Stimulated activated memory B cell treated with anti-CD40 and anti-IgM and Interleukin-4, amounts not matched to agents 10 μg/mL and 1 μg/mL and 100 μg/mL, for 72 hours (primary cell): ENCODE measurements at regions not wholly inside any gene's neighbourhood (a gene's known extent, or its start where the extent isn't known, plus 50 kb on each side); places are given as distances from the start of the nearest gene placed in this dataset.
"Not testable (repeated sequence)": the region's sequence is repeated elsewhere in the genome, so short reads cannot be mapped to it uniquely, and the experiment has no call there.

Source experiments
- ATAC-seq: fragments of 150-1000 bp; cut with Tn5 transposase; 2 replicates; pipeline ENCODE4 v1.10.0; 2021
- H3K27ac Mint-ChIP-seq: one replicate; pipeline ENCODE4 v1.8.0; 2022; ENCODE audit warnings: mild to moderate bottlenecking, mixed read lengths
- H3K27me3 Mint-ChIP-seq: one replicate; pipeline ENCODE4 v1.8.0; 2022; ENCODE audit warnings: mixed read lengths
- H3K36me3 Mint-ChIP-seq: one replicate; pipeline ENCODE4 v1.8.0; 2022; ENCODE audit warnings: mixed read lengths
- H3K4me1 Mint-ChIP-seq: one replicate; pipeline ENCODE4 v1.8.0; 2022; ENCODE audit warnings: mixed read lengths
- H3K4me3 Mint-ChIP-seq: one replicate; pipeline ENCODE4 v1.8.0; 2022; ENCODE audit warnings: mild to moderate bottlenecking, moderate library complexity, mixed read lengths
- H3K9me3 Mint-ChIP-seq: one replicate; pipeline ENCODE4 v1.8.0; 2022; ENCODE audit warnings: mixed read lengths

- not testable (repeated sequence) for H3K4me1 Mint-ChIP-seq, H3K27me3 Mint-ChIP-seq, H3K9me3 Mint-ChIP-seq, H3K4me3 Mint-ChIP-seq, H3K27ac Mint-ChIP-seq, ATAC-seq
- H3K36me3 Mint-ChIP-seq = peaks cover 22% of the 10 kb centered on the region
Measured at GRCh38 chr1:95167503-95167902, 50.3 kb downstream of the TLCD4 start.

GRCh38 chr1:95168028-95168427 lies 50.9 kb downstream of the TLCD4 start:
- H3K9me3 Mint-ChIP-seq = peaks cover 5% of the 10 kb centered on the region
- H3K36me3 Mint-ChIP-seq = peaks cover 19% of the 10 kb centered on the region
- no peak for ATAC-seq
- no peaks in the 10 kb centered on the region for H3K27me3 Mint-ChIP-seq
- no peaks in the 10 kb centered on the region for H3K4me1 Mint-ChIP-seq
- no peak overlapping the region for H3K27ac Mint-ChIP-seq
- no peak overlapping the region for H3K4me3 Mint-ChIP-seq

- H3K4me1 Mint-ChIP-seq = no peaks in the 10 kb centered on the region
- peaks cover 3% of the 10 kb centered on the region for H3K9me3 Mint-ChIP-seq
- H3K36me3 Mint-ChIP-seq = peaks cover 14% of the 10 kb centered on the region
- H3K27ac Mint-ChIP-seq = no peak overlapping the region
- ATAC-seq = no peak
- no peak overlapping the region for H3K4me3 Mint-ChIP-seq
- no peaks in the 10 kb centered on the region for H3K27me3 Mint-ChIP-seq
Measured at GRCh38 chr1:95168761-95169351, 51.7 kb downstream of the TLCD4 start.

GRCh38 chr1:95169548-95169947 lies 52.4 kb downstream of the TLCD4 start:
- H3K4me3 Mint-ChIP-seq = no peak overlapping the region
- no peak for ATAC-seq
- H3K27me3 Mint-ChIP-seq = no peaks in the 10 kb centered on the region
- H3K36me3 Mint-ChIP-seq = peaks cover 13% of the 10 kb centered on the region
- H3K27ac Mint-ChIP-seq = no peak overlapping the region
- no peaks in the 10 kb centered on the region for H3K4me1 Mint-ChIP-seq
- H3K9me3 Mint-ChIP-seq = peaks cover 3% of the 10 kb centered on the region

- ATAC-seq = no peak
- H3K27ac Mint-ChIP-seq = no peak overlapping the region
- no peak overlapping the region for H3K4me3 Mint-ChIP-seq
- H3K27me3 Mint-ChIP-seq = no peaks in the 10 kb centered on the region
- H3K9me3 Mint-ChIP-seq = no peaks in the 10 kb centered on the region
- H3K36me3 Mint-ChIP-seq = peaks cover 12% of the 10 kb centered on the region
- H3K4me1 Mint-ChIP-seq = peaks cover under 1% of the 10 kb centered on the region
Measured at GRCh38 chr1:95171270-95172245, 54.4 kb downstream of the TLCD4 start.

GRCh38 chr1:95176861-95177260 lies 57.1 kb upstream of the RWDD3 start:
- peak overlapping the region; percentile 52 for H3K27ac Mint-ChIP-seq
- ATAC-seq = peak; percentile 79
- peaks cover 12% of the 10 kb centered on the region for H3K36me3 Mint-ChIP-seq
- H3K9me3 Mint-ChIP-seq = no peaks in the 10 kb centered on the region
- H3K27me3 Mint-ChIP-seq = no peaks in the 10 kb centered on the region
- peaks cover 9% of the 10 kb centered on the region for H3K4me1 Mint-ChIP-seq
- no peak overlapping the region for H3K4me3 Mint-ChIP-seq

GRCh38 chr1:95179205-95179986 lies 54.6 kb upstream of the RWDD3 start:
- ATAC-seq = no peak
- Mint-ChIP-seq H3K27me3 (peaks cover 7% of the 10 kb centered on the region), H3K27ac (no peak overlapping the region), H3K4me1 (peaks cover 9% of the 10 kb centered on the region), H3K4me3 (no peak overlapping the region), H3K9me3 (no peaks in the 10 kb centered on the region), H3K36me3 (peaks cover 22% of the 10 kb centered on the region)

- Mint-ChIP-seq H3K4me1 (peaks cover 9% of the 10 kb centered on the region), H3K36me3 (peaks cover 16% of the 10 kb centered on the region), H3K4me3 (no peak overlapping the region), H3K9me3 (no peaks in the 10 kb centered on the region), H3K27ac (no peak overlapping the region), H3K27me3 (peaks cover 7% of the 10 kb centered on the region)
- ATAC-seq = no peak
Measured at GRCh38 chr1:95180371-95180770, 53.6 kb upstream of the RWDD3 start.

- Mint-ChIP-seq H3K36me3 (peaks cover 10% of the 10 kb centered on the region), H3K9me3 (no peaks in the 10 kb centered on the region), H3K4me3 (no peak overlapping the region), H3K4me1 (peaks cover 9% of the 10 kb centered on the region), H3K27ac (no peak overlapping the region), H3K27me3 (peaks cover 7% of the 10 kb centered on the region)
- no peak for ATAC-seq
Measured at GRCh38 chr1:95181096-95181495, 52.9 kb upstream of the RWDD3 start.

- no peaks in the 10 kb centered on the region for H3K9me3 Mint-ChIP-seq
- no peak overlapping the region for H3K4me3 Mint-ChIP-seq
- H3K4me1 Mint-ChIP-seq = no peaks in the 10 kb centered on the region
- H3K27me3 Mint-ChIP-seq = peaks cover 7% of the 10 kb centered on the region
- no peak overlapping the region for H3K27ac Mint-ChIP-seq
- H3K36me3 Mint-ChIP-seq = peaks cover 10% of the 10 kb centered on the region
- ATAC-seq = no peak
Measured at GRCh38 chr1:95183952-95184351, 50.1 kb upstream of the RWDD3 start.
